HL-60 (cell line): ENCODE measurements at regions not wholly inside any gene's neighbourhood (a gene's known extent, or its start where the extent isn't known, plus 50 kb on each side); places are given as distances from the start of the nearest gene placed in this dataset.

Experiments
- DNase-seq, 2 experiments: peaks; one replicate each; pipeline ENCODE4 v3.0.0-alpha.2; 2010 to 2020; ENCODE audit warnings: low read depth in 1 of 2, low spot score in 1 of 2
- H3K27ac ChIP-seq: fragments of 250-450 bp; sonication (Bioruptor Pico); replicated peaks from 2 replicates; pipeline ENCODE4 v1.5.1; 2020; ENCODE audit warnings: mild to moderate bottlenecking, moderate library complexity
- H3K27me3 ChIP-seq: fragments of 250-450 bp; sonication (Bioruptor Pico); 2 replicates; pipeline ENCODE4 v1.5.1; 2021; ENCODE audit warnings: mild to moderate bottlenecking, moderate library complexity; ENCODE audit not compliant: insufficient read depth, poor library complexity, severe bottlenecking
- H3K4me3 ChIP-seq: replicated peaks from 2 replicates; pipeline ENCODE4 v1.5.1; 2011; ENCODE audit warnings: mild to moderate bottlenecking, control low read depth, low read length; ENCODE audit not compliant: insufficient read depth
- GABPA ChIP-seq: IDR thresholded peaks from 2 replicates; pipeline ENCODE4 v1.6.1; 2012; ENCODE audit warnings: low read depth
- POLR2AphosphoS5 ChIP-seq: IDR thresholded peaks from 2 replicates; pipeline ENCODE4 v1.6.1; 2012; ENCODE audit warnings: low read depth
- SPI1 ChIP-seq: IDR thresholded peaks from 2 replicates; pipeline ENCODE4 v1.6.1; 2012; ENCODE audit warnings: low read depth, mild to moderate bottlenecking, borderline replicate concordance
- TF ChIP-seq, protein P1 (sequence below): IDR thresholded peaks from one replicate; pipeline ENCODE4 v1.5.1; 2011; ENCODE audit warnings: low read length, control low read depth, inconsistent platforms; ENCODE audit not compliant: insufficient read depth
- TF ChIP-seq, protein P2 (sequence below): IDR thresholded peaks from 2 replicates; pipeline ENCODE4 v1.6.1; 2012; ENCODE audit warnings: low read depth; ENCODE audit not compliant: insufficient replicate concordance

DNA sequence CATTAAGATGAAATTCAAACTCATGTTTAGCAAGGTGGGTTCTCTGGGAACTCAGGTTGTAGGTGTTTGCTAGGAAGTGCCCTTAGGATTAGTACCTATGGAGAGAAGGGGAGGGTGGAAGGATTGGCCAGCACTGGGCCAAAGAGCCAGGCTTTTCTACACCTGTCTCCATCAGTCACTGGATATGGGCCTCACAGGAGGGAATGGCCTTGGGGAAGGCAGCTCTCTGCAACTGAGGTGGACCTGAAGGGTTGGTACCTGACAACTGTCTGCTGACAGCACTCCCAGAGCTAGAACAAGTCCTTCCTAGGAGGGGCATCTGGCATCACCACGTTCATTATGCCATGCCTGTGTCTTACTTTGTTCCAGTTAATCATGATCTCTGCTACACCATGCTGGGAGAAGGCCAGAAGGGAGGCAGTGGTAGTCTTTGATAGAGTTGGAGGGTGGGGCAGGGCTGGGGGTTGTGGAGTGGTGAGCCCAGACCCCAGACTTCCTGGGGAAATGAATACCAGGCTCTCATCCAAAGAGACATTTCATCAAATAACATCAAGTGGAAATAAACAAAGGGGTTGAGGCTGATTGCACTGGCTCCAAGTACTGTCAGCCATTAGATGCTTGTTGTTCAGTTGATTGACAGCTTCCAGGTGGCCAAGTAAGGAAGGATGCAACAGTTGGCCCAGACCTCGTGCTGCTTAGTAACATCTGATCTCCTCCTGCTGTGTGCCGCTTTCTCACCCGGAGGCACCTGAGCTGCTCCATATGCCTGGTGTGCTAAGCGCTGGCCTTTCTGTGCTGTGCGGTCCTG lies 70.6 kb upstream of the PIK3CG start:
- Histone ChIP-seq H3K27me3 (no peaks in the 10 kb centered on the region), H3K27ac (no peak overlapping the region), H3K4me3 (no peak overlapping the region)
- TF ChIP-seq POLR2AphosphoS5: no peak
- no peak for TF ChIP-seq SPI1
- TF ChIP-seq, protein P1, sequence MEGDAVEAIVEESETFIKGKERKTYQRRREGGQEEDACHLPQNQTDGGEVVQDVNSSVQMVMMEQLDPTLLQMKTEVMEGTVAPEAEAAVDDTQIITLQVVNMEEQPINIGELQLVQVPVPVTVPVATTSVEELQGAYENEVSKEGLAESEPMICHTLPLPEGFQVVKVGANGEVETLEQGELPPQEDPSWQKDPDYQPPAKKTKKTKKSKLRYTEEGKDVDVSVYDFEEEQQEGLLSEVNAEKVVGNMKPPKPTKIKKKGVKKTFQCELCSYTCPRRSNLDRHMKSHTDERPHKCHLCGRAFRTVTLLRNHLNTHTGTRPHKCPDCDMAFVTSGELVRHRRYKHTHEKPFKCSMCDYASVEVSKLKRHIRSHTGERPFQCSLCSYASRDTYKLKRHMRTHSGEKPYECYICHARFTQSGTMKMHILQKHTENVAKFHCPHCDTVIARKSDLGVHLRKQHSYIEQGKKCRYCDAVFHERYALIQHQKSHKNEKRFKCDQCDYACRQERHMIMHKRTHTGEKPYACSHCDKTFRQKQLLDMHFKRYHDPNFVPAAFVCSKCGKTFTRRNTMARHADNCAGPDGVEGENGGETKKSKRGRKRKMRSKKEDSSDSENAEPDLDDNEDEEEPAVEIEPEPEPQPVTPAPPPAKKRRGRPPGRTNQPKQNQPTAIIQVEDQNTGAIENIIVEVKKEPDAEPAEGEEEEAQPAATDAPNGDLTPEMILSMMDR: no peak
- TF ChIP-seq, protein P2, sequence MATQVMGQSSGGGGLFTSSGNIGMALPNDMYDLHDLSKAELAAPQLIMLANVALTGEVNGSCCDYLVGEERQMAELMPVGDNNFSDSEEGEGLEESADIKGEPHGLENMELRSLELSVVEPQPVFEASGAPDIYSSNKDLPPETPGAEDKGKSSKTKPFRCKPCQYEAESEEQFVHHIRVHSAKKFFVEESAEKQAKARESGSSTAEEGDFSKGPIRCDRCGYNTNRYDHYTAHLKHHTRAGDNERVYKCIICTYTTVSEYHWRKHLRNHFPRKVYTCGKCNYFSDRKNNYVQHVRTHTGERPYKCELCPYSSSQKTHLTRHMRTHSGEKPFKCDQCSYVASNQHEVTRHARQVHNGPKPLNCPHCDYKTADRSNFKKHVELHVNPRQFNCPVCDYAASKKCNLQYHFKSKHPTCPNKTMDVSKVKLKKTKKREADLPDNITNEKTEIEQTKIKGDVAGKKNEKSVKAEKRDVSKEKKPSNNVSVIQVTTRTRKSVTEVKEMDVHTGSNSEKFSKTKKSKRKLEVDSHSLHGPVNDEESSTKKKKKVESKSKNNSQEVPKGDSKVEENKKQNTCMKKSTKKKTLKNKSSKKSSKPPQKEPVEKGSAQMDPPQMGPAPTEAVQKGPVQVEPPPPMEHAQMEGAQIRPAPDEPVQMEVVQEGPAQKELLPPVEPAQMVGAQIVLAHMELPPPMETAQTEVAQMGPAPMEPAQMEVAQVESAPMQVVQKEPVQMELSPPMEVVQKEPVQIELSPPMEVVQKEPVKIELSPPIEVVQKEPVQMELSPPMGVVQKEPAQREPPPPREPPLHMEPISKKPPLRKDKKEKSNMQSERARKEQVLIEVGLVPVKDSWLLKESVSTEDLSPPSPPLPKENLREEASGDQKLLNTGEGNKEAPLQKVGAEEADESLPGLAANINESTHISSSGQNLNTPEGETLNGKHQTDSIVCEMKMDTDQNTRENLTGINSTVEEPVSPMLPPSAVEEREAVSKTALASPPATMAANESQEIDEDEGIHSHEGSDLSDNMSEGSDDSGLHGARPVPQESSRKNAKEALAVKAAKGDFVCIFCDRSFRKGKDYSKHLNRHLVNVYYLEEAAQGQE: no peak
- TF ChIP-seq GABPA: no peak
- no peak for DNase-seq

DNA sequence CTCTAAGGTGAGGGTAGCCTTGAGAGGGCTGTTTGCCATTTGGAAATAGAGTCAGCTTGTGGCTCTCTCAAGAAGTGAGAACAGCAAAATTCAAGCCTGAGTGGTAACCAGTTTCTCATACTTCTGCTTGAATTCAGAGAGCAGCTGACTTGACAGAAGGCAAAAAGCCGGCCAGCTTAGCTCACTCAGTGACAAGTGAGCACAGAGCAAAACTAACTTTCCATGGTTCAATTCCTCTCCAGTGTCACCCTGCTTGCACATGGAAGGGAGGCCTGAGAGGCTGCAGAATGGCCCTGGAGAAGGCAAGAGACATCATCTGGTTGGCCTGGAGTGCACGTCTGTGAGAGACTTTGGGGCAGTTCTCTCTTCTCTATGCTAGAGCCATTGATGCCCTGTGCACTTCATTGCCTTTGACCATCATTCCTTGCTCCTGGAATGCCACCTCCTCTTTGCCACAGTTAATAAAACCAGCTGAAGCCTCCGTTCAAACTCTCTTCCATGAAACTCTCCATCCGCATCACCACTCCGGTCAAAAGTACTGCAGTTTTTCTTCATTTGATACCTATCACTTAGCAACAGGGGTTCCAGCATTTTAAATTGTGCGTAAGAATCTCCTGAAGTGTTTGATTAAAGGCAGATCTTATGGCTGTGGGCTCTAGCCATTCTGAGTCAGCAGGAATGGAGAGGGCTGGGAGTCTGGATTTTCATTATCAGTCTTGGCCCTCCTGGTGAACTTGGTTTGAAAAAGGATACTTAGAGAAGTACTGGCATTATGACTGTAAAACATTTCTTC lies 69.8 kb upstream of the PIK3CG start:
- TF ChIP-seq, protein P1: no peak
- TF ChIP-seq SPI1: no peak
- TF ChIP-seq, protein P2: no peak
- no peak for TF ChIP-seq POLR2AphosphoS5
- TF ChIP-seq GABPA: no peak
- Histone ChIP-seq H3K27ac (no peak overlapping the region), H3K4me3 (no peak overlapping the region), H3K27me3 (no peaks in the 10 kb centered on the region)
- no peak for DNase-seq

DNA sequence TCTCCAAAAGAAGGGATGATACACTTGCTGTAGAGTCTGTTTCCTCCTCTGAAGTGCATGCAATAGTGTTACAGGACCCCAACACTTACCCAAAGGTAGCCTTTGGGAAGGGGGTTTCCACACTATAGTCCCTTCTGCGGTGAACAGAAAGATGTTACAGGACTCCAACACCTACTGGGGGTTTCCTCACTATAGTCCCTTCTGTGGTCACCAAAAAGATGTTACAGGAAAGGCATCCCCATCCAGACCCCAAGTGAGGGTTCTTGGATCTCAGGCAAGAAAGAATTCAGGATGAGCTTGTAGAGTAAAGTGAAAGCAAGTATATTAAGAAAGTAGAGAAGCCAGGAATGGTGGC lies 69.2 kb upstream of the PIK3CG start:
- no peaks in the 10 kb centered on the region for H3K27me3 ChIP-seq
- no peak for TF ChIP-seq SPI1
- TF ChIP-seq, protein P1: no peak
- no peak for TF ChIP-seq POLR2AphosphoS5
- no peak for TF ChIP-seq GABPA
- TF ChIP-seq, protein P2: no peak
- no peak overlapping the region for H3K27ac ChIP-seq
- no peak for DNase-seq
- no peak overlapping the region for H3K4me3 ChIP-seq
